A549 (cell line): ENCODE measurements at regions not wholly inside any gene's neighbourhood (a gene's known extent, or its start where the extent isn't known, plus 50 kb on each side); places are given as distances from the start of the nearest gene placed in this dataset.

Source experiments
- ATAC-seq, 2 experiments: fragments of 200-7000 bp in 1 of 2; fragments of >200 bp in 1 of 2; cut with Nextera tagmentation in 1 of 2; cut with Tn5 transposase in 1 of 2; 3 replicates each; pipeline versions ENCODE4 v1.8.0 to v1.9.1; 2018 to 2020; ENCODE audit warnings: mild to moderate bottlenecking in 1 of 2, moderate library complexity in 1 of 2
- CTCF ChIA-PET: fragments of 300-600 bp; sonication (Branson Sonifier 250); formaldehyde crosslinking; extraction: SDS; loops from one replicate; lab custom pipeline; 2021; ENCODE audit warnings: antibody characterized with exemption, inconsistent platforms; lab: Yijun Ruan, JAX
- POLR2A ChIA-PET: fragments of 350-600 bp; formaldehyde crosslinking; extraction: SDS; loops from one replicate; lab custom pipeline; 2021; ENCODE audit warnings: antibody characterized with exemption, inconsistent platforms; lab: Yijun Ruan, JAX
- DNase-seq, 2 experiments: peaks; one replicate each; pipeline versions ENCODE4 v3.0.0 to v3.0.0-alpha.2; 2011 to 2016; ENCODE audit warnings: low read depth in 1 of 2, low spot score in 1 of 2
- FAIRE-seq: peaks from 2 replicates; lab custom pipeline; 2011; peaks lifted over from hg19 to GRCh38; lab: Jason Lieb, UNC
- H3K27ac ChIP-seq, 2 experiments: fragments of >200 bp; sonication (Bioruptor Twin); formaldehyde crosslinking; 3 replicates each; pipeline ENCODE4 v1.5.1; 2016 to 2017
- H3K4me1 ChIP-seq: fragments of >200 bp; sonication (Bioruptor Twin); formaldehyde crosslinking; 3 replicates; pipeline ENCODE4 v1.6.1; 2016
- H3K4me2 ChIP-seq: fragments of >200 bp; sonication (Bioruptor Twin); formaldehyde crosslinking; 3 replicates; pipeline ENCODE4 v1.6.1; 2016
- H3K4me3 ChIP-seq: fragments of >200 bp; sonication (Bioruptor Twin); formaldehyde crosslinking; 3 replicates; pipeline ENCODE4 v1.5.1; 2016
- H3K9me3 ChIP-seq: fragments of >200 bp; sonication (Bioruptor Twin); formaldehyde crosslinking; 3 replicates; pipeline ENCODE4 v1.6.1; 2016
- BCL3 ChIP-seq: fragments of >200 bp; sonication (Bioruptor Twin); formaldehyde crosslinking; IDR thresholded peaks from 3 replicates; pipeline ENCODE4 v1.6.1; 2016
- E2F6 ChIP-seq: IDR thresholded peaks from 2 replicates; pipeline ENCODE4 v1.6.1; 2012; ENCODE audit warnings: low read depth, borderline replicate concordance
- EP300 ChIP-seq, 2 experiments: fragments of >200 bp; sonication (Bioruptor Twin); formaldehyde crosslinking; IDR thresholded peaks; 2 replicates in 1 of 2; 3 replicates in 1 of 2; pipeline ENCODE4 v1.6.1; 2016 to 2017
- ESRRA ChIP-seq: fragments of 150-350 bp; IDR thresholded peaks from 2 replicates; pipeline ENCODE4 v1.6.1; 2014; ENCODE audit warnings: mild to moderate bottlenecking, low read length, borderline replicate concordance
- GATA3 ChIP-seq: IDR thresholded peaks from 2 replicates; pipeline ENCODE4 v1.6.1; 2012; ENCODE audit warnings: borderline replicate concordance
- HEYL ChIP-seq: fragments of 250-450 bp; sonication (Bioruptor Pico); IDR thresholded peaks from 2 replicates; pipeline ENCODE4 v1.8.0; 2021; ENCODE audit warnings: mild to moderate bottlenecking, moderate library complexity
- HMGXB4 ChIP-seq: fragments of 250-450 bp; sonication (Bioruptor Pico); IDR thresholded peaks from 2 replicates; pipeline ENCODE4 v1.5.0; 2021; ENCODE audit warnings: mild to moderate bottlenecking, moderate library complexity, borderline replicate concordance
- MYC ChIP-seq: IDR thresholded peaks from 2 replicates; pipeline ENCODE4 v1.6.1; 2012; ENCODE audit warnings: mild to moderate bottlenecking, inconsistent platforms, low read length, improper control_type of control experiment, borderline replicate concordance
- PHF8 ChIP-seq: fragments of 200-600 bp; sonication (generic); IDR thresholded peaks from 2 replicates; pipeline ENCODE4 v1.6.1; 2016; ENCODE audit warnings: low read depth, mild to moderate bottlenecking, antibody characterized with exemption, moderate library complexity, borderline replicate concordance
- RAD21 ChIP-seq, 2 experiments: fragments of >200 bp in 1 of 2; sonication (Bioruptor Twin) in 1 of 2; formaldehyde crosslinking in 1 of 2; IDR thresholded peaks in 1 of 2; conservative IDR thresholded peaks in 1 of 2; 2 replicates in 1 of 2; 3 replicates in 1 of 2; pipeline ENCODE4 v1.6.1; 2012 to 2018; ENCODE audit warnings: inconsistent platforms in 1 of 2
- RARB ChIP-seq: fragments of 250-450 bp; sonication (Bioruptor Pico); IDR thresholded peaks from 2 replicates; pipeline ENCODE4 v1.8.0; 2021; ENCODE audit warnings: mild to moderate bottlenecking, moderate library complexity
- RCOR1 ChIP-seq: fragments of 150-350 bp; IDR thresholded peaks from 2 replicates; pipeline ENCODE4 v1.6.1; 2014; ENCODE audit warnings: antibody characterized with exemption, low read length, low read depth
- RNF2 ChIP-seq: fragments of 200-600 bp; sonication (generic); IDR thresholded peaks from 2 replicates; pipeline ENCODE4 v1.6.1; 2016; ENCODE audit warnings: low read depth, mild to moderate bottlenecking, antibody characterized with exemption, moderate library complexity, borderline replicate concordance
- USF2 ChIP-seq: fragments of 450-650 bp; IDR thresholded peaks from 2 replicates; pipeline ENCODE4 v1.6.1; 2014; ENCODE audit warnings: antibody characterized with exemption
- ZNF302 ChIP-seq: fragments of 250-450 bp; sonication (Bioruptor Pico); IDR thresholded peaks from 2 replicates; pipeline ENCODE4 v1.9.0; 2021; ENCODE audit warnings: inconsistent platforms, mild to moderate bottlenecking, moderate library complexity
- WGBS: methylation state at CpG from one replicate; pipeline ENCODE4 v1.1.6; 2017; ENCODE audit errors: missing lambda C conversion rate; 5-methylcytosine and 5-hydroxymethylcytosine counted together

DNA sequence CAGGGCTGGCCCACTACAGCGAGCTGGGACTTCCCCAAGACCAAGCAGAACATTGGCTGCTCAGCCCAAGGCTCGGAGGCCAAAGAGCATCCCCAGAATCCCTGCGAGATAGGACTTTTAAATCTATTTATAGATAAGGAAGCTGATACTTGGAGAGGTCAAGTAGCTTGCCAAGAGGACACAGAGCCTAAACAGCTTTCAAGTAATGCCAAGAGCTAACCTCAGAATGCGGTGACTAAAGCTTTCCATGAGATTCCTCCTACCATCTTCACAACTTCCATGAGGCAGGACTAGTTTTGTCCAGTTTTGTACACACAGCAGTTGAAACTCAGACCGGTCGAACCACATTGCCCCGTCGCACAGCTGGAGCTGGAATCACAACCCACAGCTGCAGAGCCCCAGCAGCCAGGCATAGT is 168.1 kb upstream of the TOP1 start:
- ChIA-PET CTCF (interaction anchor here (1.1 kb wide), 2 partner anchors 12 to 20 kb away, joined by 3 read pairs; no protein-coding TSS in a partner anchor), POLR2A (no interaction called here)
- H3K9me3 ChIP-seq, result no peaks in the 10 kb centered on the region
- no peak overlapping the region for H3K4me3 ChIP-seq
- no peak overlapping the region for H3K27ac ChIP-seq
- H3K4me1 ChIP-seq, result no peaks in the 10 kb centered on the region
- no peak for TF ChIP-seq BCL3
- TF ChIP-seq ESRRA, result no peak
- TF ChIP-seq USF2, result no peak
- no peak for TF ChIP-seq RCOR1
- DNase-seq (no peak), ATAC-seq (no peak), FAIRE-seq (no peak)
- no peak overlapping the region for H3K4me2 ChIP-seq
- 4% methylated on average over 8 of the region's 8 CpGs for WGBS

DNA sequence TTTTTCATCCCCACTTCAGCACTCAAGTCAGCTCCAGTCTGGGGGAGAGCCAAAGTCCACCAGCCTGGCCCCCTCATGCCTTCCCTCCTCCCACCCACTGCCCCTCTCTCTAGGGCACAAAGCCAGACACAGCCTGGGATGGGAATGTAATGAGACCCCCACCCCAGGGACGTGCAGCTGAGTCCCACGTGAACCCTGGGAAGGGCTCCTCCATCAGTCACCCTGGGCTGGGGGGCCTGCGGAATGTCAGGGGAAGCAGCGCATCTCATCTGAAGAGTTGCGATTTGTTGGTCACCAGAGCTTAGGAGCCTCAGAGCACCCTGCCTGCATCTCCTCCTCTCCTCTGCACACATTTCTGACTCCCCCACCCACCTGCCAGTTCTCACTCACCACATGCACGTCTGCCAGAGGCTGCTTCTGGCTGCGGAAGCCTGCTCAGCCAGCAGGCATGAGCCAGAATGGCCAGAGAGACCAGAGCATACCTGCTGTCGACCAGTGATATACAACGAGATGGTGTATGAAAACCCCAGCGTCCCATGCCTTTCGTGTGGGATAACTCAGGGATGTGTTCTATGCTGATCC is 167.1 kb upstream of the TOP1 start:
- ATAC-seq, result no peak; a peak in 1 of 6 replicates
- H3K9me3 ChIP-seq, result no peaks in the 10 kb centered on the region
- no peaks in the 10 kb centered on the region for H3K4me1 ChIP-seq
- CTCF ChIA-PET, result interaction anchor here (1.1 kb wide), 1 partner anchor 10 kb away, joined by 3 read pairs; no protein-coding TSS in a partner anchor
- WGBS, result 30% methylated on average over 11 of the region's 11 CpGs
- FAIRE-seq, result no peak
- TF ChIP-seq RAD21 (conservative IDR thresholded peaks at IDR 0.05 in 1 of 2, IDR thresholded peaks at IDR 0.05 in 1 of 2) (no peak), RNF2 (no peak), HMGXB4 (no peak), RARB (no peak), EP300 (IDR thresholded peaks at IDR 0.05) (no peak)
- no peak overlapping the region for H3K27ac ChIP-seq
- DNase-seq, result no peak
- H3K4me3 ChIP-seq, result no peak overlapping the region
- H3K4me2 ChIP-seq, result no peak overlapping the region
- POLR2A ChIA-PET, result no interaction called here

- no peak for ATAC-seq
- POLR2A ChIA-PET, result no interaction called here
- H3K27ac ChIP-seq, result no peak overlapping the region
- WGBS, result 27% methylated on average over 3 of the region's 3 CpGs
- H3K4me3 ChIP-seq, result no peak overlapping the region
- H3K9me3 ChIP-seq, result no peaks in the 10 kb centered on the region
- no peak for FAIRE-seq
- DNase-seq, result no peak
- TF ChIP-seq GATA3 (no peak), E2F6 (no peak), HEYL (CRISPR knock-in tag) (no peak), ZNF302 (CRISPR knock-in tag) (no peak), RARB (no peak), PHF8 (no peak), MYC (no peak)
- TF ChIP-seq, all 56 proteins: peak for 0
- H3K4me1 ChIP-seq, result no peaks in the 10 kb centered on the region
- CTCF ChIA-PET, result no interaction called here
- H3K4me2 ChIP-seq, result no peak overlapping the region
Measured at GRCh38 chr20:40863355-40863919, 165.2 kb upstream of the TOP1 start.
